EL (cell line): ENCODE measurements at regions not wholly inside any gene's neighbourhood (a gene's known extent, or its start where the extent isn't known, plus 50 kb on each side); places are given as distances from the start of the nearest gene placed in this dataset.
"Not testable (repeated sequence)": the region's sequence is repeated elsewhere in the genome, so short reads cannot be mapped to it uniquely, and the experiment has no call there.

ENCODE experiments used
- DNase-seq: peaks from one replicate; pipeline ENCODE4 v3.0.0-alpha.2; 2016

GRCh38 chr16:5922686-5923085 is 825.1 kb upstream of the EEF2KMT start:
- no peak for DNase-seq

DNA sequence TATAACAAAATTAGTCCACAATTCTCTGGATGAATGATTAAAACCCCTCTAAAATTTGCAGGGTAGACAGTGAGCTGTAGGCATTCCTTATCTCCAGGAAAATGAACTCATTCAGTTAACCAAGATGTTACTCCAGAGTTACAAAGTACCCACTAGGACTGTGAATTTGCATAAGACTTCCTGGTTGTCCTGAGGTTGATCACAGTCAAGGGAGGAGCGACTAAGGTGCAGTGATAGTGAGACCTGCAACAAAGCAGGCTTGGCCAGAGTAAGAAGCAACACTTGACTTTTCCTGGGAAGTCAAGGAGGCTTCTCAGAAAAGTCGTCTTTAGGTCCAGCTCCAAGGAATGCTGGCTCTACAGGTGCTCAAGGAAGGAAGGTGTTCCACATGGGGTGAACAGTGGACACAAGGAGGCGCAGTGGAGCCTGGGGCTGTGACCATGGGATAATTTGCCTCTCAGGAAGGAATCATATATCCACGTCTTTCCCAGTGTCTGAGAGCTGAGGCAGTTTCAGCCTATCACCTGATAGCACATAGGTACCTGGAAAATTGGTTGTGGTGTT is 821.1 kb upstream of the EEF2KMT start:
- DNase-seq, result no peak

- DNase-seq, result no peak
Observed at GRCh38 chr16:5917436-5918195, 820.0 kb upstream of the EEF2KMT start.

- no peak for DNase-seq
Observed at GRCh38 chr16:5916711-5917191, 819.2 kb upstream of the EEF2KMT start.

DNA sequence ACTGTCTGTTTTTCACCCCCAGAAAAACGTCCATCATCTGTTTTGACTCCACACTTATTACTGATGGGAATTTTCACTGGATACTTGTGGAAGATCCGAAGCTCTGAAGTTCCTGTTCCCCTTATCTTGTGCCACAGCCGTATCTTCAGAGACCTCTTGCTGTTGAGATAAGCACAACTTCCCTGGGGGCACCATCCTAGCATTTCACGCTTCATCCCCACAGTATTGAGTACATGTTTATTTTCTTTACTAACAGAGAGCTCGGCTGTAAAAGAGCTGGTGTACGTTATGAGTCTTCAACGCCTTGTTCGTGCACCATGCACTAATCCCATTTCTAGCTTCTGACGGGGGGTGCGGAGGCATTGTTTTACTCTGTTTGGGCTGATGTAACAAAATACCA is 813.6 kb upstream of the EEF2KMT start:
- no peak for DNase-seq

GRCh38 chr16:5909556-5909955 is 812.0 kb upstream of the EEF2KMT start:
- DNase-seq, result not testable (repeated sequence)

GRCh38 chr16:5907544-5907943 is 809.9 kb upstream of the EEF2KMT start:
- DNase-seq, result no peak

GRCh38 chr16:5906351-5906750 is 808.8 kb upstream of the EEF2KMT start:
- no peak for DNase-seq

DNA sequence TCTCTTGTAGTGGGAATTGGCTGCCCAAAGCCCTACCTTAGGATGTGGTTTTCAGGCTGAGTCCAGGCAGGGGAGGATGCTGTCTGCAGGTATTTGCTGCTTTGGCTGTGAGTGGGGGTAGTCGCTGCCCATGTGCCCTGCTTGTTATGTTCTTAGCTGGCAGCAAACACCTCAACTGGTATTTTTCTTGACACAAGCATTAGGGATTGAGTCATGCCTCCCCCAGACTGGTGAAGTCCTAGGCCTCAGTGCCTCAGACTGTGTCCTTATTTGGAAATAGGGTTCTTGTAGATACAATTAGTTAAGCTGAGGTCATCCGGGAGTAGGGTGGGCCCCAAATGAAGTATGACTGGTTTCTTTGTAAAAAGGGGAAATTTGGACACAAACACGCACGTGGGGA is 808.3 kb upstream of the EEF2KMT start:
- no peak for DNase-seq

- DNase-seq, result no peak
Observed at GRCh38 chr16:5903832-5904231, 806.2 kb upstream of the EEF2KMT start.

GRCh38 chr16:5903153-5903552 is 805.6 kb upstream of the EEF2KMT start:
- no peak for DNase-seq

DNA sequence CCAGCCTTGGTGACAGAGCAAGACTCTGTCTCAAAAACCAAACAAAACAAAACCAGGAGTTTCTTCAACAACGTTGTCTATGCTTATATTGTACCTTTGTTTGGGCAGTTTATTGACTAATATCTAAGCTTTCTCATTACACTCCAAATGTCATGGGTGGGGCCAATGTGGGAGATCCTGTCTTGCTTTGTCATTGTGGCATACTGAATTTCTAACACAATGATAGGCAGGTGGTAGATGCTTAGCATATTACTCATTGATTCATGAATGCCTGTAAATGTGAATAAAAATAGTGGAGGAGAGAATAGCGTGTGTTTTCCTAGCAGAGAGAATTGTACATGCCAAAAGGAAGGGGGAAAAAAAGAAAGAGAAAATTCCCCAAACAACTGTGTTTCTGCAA is 802.5 kb upstream of the EEF2KMT start:
- DNase-seq, result no peak

- DNase-seq, result no peak
Observed at GRCh38 chr16:5895976-5896375, 798.4 kb upstream of the EEF2KMT start.

GRCh38 chr16:5895137-5895536 is 797.5 kb upstream of the EEF2KMT start:
- no peak for DNase-seq

- no peak for DNase-seq
Observed at GRCh38 chr16:5891296-5891695, 793.7 kb upstream of the EEF2KMT start.

- no peak for DNase-seq
Observed at GRCh38 chr16:5885521-5885920, 787.9 kb upstream of the EEF2KMT start.

DNA sequence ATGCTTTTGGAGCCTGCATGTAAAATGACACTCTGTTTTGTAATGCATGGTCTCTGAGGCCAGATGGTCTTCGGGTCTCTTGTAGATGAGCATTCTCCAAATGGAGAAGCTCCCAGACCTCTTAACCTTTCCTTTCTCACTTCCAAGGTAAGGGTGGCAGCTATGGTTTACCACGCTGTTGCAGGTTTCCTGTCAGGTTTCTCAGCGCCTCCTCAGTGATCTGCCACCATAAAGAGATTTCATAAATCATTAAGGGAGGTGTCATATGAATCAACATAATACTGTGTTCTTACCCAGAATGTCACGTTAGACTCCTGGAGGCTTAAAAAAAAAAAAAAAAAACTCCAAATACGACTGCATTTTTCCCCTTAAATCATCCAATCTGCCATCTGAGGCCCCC is 787.4 kb upstream of the EEF2KMT start:
- no peak for DNase-seq

DNA sequence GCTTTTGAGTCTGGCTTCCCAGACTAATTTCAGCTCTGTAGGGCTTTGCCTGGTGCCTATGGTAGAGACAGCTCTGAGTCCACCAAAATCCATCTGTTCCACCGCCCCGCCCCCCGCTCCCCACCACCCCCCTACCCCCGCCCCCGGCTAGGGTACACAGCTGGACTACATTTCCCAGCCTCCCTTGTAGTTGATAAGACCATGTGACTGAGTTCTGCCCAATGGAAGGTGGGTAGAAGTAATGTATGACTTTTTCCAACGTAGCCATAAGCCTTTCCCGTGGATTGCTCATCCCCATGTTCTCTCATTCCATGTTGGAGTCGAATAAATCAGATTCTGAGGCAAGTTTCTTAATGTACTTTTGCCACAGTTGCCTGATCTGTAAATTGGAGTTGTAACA is 786.7 kb upstream of the EEF2KMT start:
- no peak for DNase-seq

DNA sequence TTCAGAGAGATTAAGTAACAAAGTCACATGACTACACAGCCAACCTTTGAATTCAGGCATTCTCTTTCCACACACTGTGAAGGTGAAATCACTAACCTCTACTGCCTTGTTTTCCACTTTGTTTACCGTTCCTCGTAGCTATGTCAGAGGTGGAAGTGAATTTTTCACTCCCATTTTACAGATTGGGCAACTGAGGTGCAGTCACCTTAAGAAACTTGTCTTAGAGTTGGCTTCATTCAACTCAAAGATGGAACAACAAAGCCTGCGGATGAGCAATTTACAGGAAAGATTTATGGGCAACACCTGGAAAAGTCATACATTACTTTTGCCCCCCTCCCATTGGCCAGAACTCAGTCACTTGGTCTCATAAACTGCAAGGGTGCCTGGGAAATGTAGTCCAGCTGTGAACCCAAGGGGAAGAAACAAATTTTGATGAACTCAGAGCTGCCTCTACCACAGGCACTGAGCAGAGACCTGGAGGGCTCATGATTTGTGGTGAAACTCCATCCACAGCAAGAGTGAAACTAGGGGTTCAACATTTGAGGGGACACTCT is 784.6 kb upstream of the EEF2KMT start:
- DNase-seq, result no peak

DNA sequence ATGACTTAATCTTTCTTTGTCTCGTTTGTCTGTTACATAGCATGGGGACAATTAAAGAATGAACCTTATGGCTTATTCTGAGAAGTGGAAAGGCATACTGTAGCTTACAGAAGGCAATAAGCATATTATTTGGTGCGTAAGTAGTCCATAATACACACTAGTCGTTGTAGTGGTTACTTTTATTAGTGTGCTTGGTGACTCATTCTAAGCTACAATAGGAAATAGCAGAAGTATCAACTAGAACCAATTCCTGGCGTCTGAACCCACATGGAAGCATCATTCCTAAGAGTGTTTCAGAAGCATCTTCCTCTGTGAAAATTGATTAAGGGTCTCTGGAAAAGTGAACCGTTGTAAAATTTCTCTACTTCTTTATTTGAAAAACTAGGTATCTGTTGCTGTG is 777.8 kb upstream of the EEF2KMT start:
- DNase-seq, result no peak

- no peak for DNase-seq
Observed at GRCh38 chr16:5874899-5875298, 777.3 kb upstream of the EEF2KMT start.

- no peak for DNase-seq
Observed at GRCh38 chr16:5873221-5873620, 775.6 kb upstream of the EEF2KMT start.

DNA sequence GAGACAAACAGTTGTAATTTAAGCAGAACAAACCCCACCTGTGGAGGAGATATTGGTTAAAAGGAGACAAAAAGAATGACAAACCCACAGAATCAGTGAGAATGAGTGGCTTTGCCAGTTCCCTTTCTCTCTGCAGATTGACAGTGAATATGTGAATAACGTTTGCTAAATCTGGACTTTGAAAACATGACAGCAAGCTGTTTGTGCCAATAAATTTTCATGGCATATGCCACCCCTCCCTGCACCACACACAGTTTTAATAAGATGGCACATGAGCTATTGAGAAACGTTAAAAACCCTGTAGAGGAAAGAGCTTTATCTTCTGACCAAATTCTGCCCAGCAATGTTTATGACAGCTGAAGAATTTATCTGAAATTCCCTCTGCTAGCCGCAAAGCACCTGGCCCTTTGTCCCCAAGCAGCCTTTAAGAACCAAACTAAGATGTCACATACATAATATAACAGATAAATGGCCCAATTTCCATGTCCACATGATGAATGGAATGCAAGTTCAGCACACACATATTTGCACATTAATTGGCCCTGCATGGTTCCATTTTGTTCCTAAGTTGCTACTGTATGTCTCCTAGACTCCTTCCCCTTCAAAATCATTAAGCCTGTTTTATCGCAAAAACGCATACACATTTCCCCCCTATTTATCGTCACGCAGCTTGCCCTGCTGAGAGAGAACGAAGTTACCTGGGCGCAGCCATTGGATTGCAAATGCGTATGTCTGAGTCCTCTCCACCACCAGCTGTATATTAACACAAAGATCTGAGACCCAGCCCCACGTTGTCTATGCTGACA is 773.5 kb upstream of the EEF2KMT start:
- no peak for DNase-seq

DNA sequence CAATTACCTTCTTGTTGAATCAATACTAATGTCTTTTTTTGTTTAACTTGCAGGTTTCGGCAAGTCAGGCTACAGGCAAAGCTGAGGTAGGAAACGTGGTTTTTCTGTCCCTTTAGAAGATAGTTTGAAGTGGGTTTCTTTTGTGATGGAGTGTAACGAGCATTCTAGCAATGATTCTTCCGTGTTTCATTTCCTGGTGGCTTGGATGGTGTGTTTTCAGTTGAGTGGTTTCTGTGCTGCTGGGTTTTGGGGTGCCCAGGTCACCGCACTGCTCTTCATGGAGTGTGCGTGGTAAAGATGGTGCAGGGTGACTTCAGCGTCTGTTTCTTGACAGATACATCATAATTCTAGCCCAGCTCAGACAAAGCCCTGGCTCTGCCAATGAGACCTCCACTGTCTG is 769.7 kb upstream of the EEF2KMT start:
- DNase-seq, result no peak
